ENCODE measurements at regions not wholly inside any gene's neighbourhood (a gene's known extent, or its start where the extent isn't known, plus 50 kb on each side); places are given as distances from the start of the nearest gene placed in this dataset.
"Not testable (repeated sequence)": the region's sequence is repeated elsewhere in the genome, so short reads cannot be mapped to it uniquely, and the experiment has no call there.

- ChIA-PET CTCF (no interaction called here), POLR2A (no interaction called here)
These were observed 203.5 kb downstream of the LPIN1 start for GRCh38 chr2:11949732-11950523.

DNA sequence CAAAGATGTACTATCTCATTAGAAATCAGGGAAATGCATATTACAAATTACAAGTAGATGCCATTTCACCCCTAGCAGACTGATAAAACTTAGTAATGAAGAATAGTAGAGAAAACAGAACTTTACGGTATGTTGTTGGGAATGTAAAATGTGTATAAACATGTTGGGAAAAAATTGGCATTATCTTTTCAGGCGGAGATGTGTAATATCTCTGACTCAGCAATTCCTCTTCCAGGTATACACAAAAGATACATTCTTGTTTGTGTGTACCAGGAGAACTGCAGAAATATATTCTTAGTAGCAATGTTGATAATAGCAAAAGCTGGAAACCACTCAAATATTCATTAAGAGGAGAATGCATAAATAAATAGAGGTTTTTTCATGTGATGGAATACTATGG, 204.5 kb downstream of the LPIN1 start:
- ChIA-PET CTCF (no interaction called here), POLR2A (no interaction called here)

DNA sequence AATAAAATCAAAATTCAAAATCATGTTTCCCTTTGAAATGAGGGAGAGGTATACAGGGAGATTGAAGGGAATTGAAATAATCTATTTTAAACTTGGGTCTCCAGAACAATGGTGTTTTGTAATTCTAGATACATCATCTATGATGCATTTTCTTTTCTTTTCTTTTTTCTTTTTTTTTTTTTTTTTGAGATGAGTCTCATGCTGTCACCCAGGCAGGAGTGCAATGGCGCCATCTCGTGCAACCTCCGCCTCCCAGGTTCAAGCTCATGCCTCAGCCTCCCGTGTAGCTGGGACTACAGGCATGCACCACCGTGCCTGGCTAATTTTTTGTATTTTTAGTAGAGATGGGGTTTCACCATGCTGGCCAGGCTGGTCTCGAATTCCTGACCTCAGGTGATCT, 205.1 kb downstream of the LPIN1 start:
- CTCF ChIA-PET, result interaction anchor here (0.7 kb wide), 1 partner anchor 20 kb away, joined by 3 read pairs; no protein-coding TSS in a partner anchor
- POLR2A ChIA-PET, result not testable (repeated sequence)

DNA sequence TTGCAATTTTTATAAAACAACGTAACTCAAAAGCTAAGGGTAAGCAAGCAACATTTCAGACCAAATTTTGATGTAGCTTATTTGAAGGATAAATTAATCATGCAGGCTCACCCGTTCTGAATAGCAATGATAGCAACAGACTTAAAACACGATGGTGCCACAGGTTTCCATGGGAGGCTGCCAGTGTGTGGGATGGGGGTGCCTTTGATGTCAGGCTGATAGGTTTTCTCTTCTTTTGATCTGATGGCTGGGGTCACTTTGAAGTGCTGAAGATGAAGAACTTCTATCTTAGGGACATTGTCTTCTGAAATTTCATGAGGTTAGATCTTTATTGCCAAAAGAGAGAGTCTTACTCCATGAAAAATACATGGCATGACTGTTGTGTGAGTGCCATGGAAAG, 206.8 kb downstream of the LPIN1 start:
- POLR2A ChIA-PET, result no interaction called here
- CTCF ChIA-PET, result interaction anchor here (0.5 kb wide), 1 partner anchor 90 kb away, joined by 3 read pairs; no protein-coding TSS in a partner anchor

- ChIA-PET POLR2A (no interaction called here), CTCF (no interaction called here)
These were observed 208.9 kb downstream of the LPIN1 start for GRCh38 chr2:11955314-11955713.

DNA sequence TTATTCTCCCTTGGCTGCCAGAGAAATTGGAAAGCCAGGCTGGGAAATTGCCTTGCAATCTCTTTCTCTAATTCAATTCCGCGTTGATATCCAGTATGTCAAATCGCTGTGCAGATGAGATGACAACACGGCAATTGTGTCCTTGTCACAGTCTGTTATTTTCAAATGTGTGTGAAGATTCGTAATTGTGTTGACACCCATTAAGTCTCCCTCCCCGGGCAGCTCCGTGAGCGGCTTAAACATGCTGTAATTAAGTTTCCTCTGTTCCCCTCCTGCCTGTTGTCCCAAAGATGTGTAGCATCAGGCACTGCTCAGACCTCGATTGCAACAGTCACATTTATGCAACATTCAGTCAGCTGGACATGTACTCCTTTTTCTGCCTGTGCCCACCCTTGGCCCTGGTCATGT, 209.5 kb downstream of the LPIN1 start:
- POLR2A ChIA-PET, result no interaction called here
- CTCF ChIA-PET, result no interaction called here

- ChIA-PET CTCF (no interaction called here), POLR2A (no interaction called here)
These were observed 216.4 kb downstream of the LPIN1 start for GRCh38 chr2:11962707-11963328.

DNA sequence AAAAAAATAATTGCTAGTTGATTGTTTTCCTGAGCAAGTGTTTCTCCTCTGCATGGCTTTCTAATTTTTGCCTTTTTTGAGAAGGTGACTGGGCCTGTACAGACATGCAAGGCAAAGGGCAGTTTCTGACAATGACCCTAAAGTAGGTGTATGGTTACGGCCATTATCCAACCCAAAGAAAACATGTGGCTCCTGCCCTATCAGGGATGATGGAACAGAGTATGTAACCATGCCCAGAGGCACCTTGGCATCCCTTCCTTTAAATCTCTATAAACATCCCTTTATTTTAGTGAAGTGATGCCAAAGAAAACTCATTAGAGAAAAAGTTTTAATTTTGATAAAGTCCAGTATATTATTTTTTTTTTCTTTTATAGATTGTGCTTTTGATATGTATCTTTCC, 217.5 kb downstream of the LPIN1 start:
- CTCF ChIA-PET, result no interaction called here
- POLR2A ChIA-PET, result no interaction called here

GRCh38 chr2:11967946-11968465, 221.6 kb downstream of the LPIN1 start:
- ChIA-PET POLR2A (no interaction called here), CTCF (no interaction called here)

DNA sequence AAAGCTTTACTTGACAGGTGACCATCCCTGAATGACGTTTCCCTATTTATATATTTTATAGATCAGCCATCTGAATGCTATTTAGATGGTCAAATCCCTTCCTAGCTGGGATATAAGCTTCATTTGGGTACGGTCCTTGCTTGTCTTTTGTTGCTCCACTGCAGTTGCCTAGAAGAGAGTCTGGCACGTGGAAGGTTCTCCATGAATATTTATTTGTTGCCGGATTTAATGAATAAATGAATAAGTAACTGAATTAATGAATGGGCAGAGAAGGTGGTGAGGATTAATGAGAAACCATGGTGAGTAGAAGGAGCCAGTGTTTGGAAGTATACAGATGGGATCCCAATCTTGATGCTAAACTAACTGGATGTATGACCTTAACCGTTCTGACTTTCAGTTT, 222.1 kb downstream of the LPIN1 start:
- CTCF ChIA-PET, result no interaction called here
- POLR2A ChIA-PET, result no interaction called here

GRCh38 chr2:11969774-11970173, 223.3 kb downstream of the LPIN1 start:
- POLR2A ChIA-PET, result no interaction called here
- CTCF ChIA-PET, result no interaction called here

DNA sequence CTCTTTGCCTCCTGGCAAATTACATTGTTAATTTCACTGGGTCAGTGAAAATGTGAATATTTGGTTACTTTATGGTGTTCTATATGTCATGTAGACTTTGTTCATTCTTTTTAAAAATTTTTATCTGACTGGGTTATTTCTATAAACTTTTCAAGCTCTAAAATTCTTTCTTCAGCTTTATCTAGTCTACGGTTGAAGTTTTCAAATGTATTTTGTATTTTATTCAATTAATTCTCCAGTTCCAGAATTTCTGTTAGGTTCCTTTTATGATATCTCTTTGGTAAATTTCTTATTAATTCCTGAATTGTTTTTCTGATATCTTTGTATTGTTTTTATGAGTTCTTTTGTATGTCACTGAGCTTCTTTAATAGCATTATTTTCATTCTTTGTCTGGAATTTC, 228.1 kb downstream of the LPIN1 start:
- POLR2A ChIA-PET, result no interaction called here
- CTCF ChIA-PET, result no interaction called here

GRCh38 chr2:11975373-11975772, 228.9 kb downstream of the LPIN1 start:
- ChIA-PET CTCF (interaction anchor here (0.6 kb wide), 1 partner anchor 1978 kb away, joined by 3 read pairs; no protein-coding TSS in a partner anchor), POLR2A (no interaction called here)

DNA sequence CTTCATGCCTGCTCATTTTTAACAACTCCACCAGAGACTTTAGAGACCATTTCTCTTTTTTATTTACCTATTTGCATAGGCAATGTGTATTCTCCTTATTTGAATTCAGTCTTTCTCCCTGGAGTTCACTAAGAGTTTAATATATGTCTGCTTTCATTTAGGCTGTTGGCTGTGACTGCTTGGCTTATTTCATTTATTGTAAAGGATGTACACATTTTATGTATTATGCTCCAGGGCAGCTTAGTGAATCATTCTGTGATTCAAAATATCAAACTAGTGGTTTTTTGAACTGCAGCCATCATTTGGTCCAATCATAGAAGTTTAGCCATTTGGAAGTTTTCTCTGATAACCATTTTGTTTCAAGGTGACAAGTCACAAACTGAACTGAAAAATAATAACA, 229.6 kb downstream of the LPIN1 start:
- ChIA-PET POLR2A (no interaction called here), CTCF (no interaction called here)

DNA sequence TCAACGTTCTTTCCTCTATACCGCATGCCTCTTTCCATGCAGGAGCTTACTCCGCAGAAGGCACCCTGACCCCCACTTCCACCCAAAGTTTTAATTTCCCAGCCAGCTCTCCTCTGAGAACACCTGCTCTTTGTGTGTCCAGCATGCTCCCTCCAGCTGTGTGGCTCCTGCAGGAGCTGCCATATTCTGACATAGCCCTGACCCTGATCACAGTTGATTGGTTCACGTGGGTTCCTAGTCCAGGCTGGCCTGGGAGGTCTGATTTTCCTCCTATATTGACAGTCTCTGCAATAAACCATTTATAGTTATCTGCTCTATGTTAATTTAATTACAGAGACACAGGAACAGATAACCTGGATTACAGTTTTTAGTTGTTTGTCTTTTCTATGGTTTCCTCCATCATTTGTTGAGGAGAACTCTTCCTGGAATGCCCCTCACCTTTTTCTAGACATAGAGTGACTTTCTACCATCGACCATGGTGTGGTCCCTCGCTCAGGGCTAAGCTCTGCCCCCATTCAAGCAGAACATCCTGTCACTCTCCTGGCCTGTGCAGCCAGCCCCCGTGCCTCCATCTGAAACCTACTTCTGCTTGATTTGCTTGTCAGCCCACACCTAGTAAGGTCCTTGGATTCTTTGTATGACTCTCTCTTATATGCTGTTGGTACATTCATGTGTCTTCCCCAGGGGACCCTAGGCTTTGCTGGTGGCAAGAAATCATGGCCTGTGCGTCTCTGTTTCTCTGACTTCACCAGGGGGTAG, 231.5 kb downstream of the LPIN1 start:
- ChIA-PET POLR2A (no interaction called here), CTCF (interaction anchor here (0.6 kb wide), 1 partner anchor 164 kb away, joined by 4 read pairs; no protein-coding TSS in a partner anchor)

GRCh38 chr2:11980809-11981208, 234.4 kb downstream of the LPIN1 start:
- CTCF ChIA-PET, result no interaction called here
- POLR2A ChIA-PET, result no interaction called here

GRCh38 chr2:11983401-11983800, 237.0 kb downstream of the LPIN1 start:
- POLR2A ChIA-PET, result no interaction called here
- CTCF ChIA-PET, result no interaction called here

- ChIA-PET CTCF (no interaction called here), POLR2A (no interaction called here)
These were observed 237.4 kb downstream of the LPIN1 start for GRCh38 chr2:11983870-11984269.

DNA sequence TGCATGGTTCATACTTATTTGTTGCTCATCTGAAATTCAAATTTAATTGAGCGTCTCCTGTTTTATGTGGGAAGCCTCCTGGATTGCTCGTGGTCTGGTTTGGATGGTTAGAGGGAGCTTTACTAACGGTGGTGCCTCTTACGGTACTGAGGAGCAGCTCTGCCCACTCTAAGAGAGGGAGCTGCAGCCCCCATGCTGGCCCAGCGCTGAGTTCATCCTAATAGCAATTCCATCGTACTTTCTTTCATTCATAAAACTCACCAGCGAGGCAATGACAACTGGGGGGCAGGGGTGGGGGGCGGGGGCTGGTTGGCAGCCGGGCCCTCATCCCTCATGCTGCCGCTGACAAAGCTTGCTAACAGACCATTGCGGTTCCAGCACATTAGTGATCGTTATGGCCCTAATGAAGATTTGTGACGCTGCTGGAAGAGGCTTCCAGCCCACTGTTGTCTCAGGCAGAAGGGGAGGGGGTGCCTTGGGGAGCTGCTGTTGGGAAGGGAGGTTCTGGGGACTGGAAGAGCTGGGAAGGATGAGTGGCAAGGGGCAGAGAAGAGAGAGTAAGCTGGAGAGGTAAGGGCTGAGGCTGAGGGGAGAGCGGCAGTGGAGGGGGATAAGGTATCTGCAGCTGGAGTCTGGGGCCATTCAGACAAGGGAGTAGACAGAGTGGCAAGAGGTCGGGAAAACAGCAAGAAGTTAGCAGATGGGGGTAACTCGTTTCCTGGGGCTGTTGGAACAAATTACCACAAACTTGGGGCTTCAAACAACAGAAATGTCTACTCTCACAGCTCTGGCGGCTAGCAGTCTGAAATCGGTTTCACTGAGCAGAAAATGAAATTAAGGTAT, 238.1 kb downstream of the LPIN1 start:
- POLR2A ChIA-PET, result no interaction called here
- CTCF ChIA-PET, result no interaction called here

Data from activated CD8-positive, alpha-beta memory T cell treated with anti-CD3 and anti-CD28 coated beads for 36 hours (primary cell).